Stomach (tissue), 8 donors: ENCODE measurements at regions not wholly inside any gene's neighbourhood (a gene's known extent, or its start where the extent isn't known, plus 50 kb on each side); places are given as distances from the start of the nearest gene placed in this dataset.

ENCODE experiments used
- DNase-seq, 2 donors: peaks; one replicate each; pipeline versions ENCODE4 v3.0.0 to v3.0.0-alpha.2; 2013 to 2019
- H3K27ac ChIP-seq, 5 donors: fragments of 200-600 bp in 4 of 5; sonication (generic) in 4 of 5; one replicate each; pipeline ENCODE4 v1.5.1; 2013 to 2019; ENCODE audit warnings: mild to moderate bottlenecking in 1 of 5, moderate library complexity in 1 of 5
- H3K27me3 ChIP-seq, 3 donors: fragments of 200-600 bp; sonication (generic); one replicate each; pipeline ENCODE4 v1.5.1; 2017 to 2019; ENCODE audit warnings: mixed run types in 1 of 3
- H3K36me3 ChIP-seq, 4 donors: fragments of 200-600 bp; sonication (generic); 1 replicate in 3 of 4; 2 replicates in 1 of 4; pipeline ENCODE4 v1.5.1; 2016 to 2019
- H3K4me1 ChIP-seq, 4 donors: fragments of 200-600 bp; sonication (generic); one replicate each; pipeline ENCODE4 v1.5.1; 2016 to 2019
- H3K4me3 ChIP-seq, 4 donors: fragments of 200-600 bp; sonication (generic) in 3 of 4; one replicate each; pipeline ENCODE4 v1.5.1; 2016 to 2019; ENCODE audit warnings: mild to moderate bottlenecking in 1 of 4
- H3K9me3 ChIP-seq, 4 donors: fragments of 200-600 bp; sonication (generic); one replicate each; pipeline ENCODE4 v1.5.1; 2016 to 2019
- EP300 ChIP-seq: sonication (generic); formaldehyde crosslinking; IDR thresholded peaks from one replicate; pipeline ENCODE4 v1.6.1; 2017; ENCODE audit warnings: antibody characterized with exemption
- POLR2A ChIP-seq, 4 donors: fragments of 450-650 bp; IDR thresholded peaks; one replicate each; pipeline ENCODE4 v1.6.1; 2016; ENCODE audit warnings: antibody characterized with exemption in 4 of 4, control low read depth in 2 of 4, mild to moderate bottlenecking in 1 of 4, moderate library complexity in 1 of 4
- POLR2AphosphoS5 ChIP-seq, 3 donors: sonication (generic); formaldehyde crosslinking; IDR thresholded peaks; one replicate each; pipeline ENCODE4 v1.6.1; 2016; ENCODE audit warnings: antibody characterized with exemption in 3 of 3
- WGBS, 5 donors: extraction: QIAGEN DNeasy Blood & Tissue Kit in 3 of 5; methylation state at CpG; one replicate each; pipeline versions ENCODE4 v1.1.5 to v1.1.7; 2013 to 2018; 5-methylcytosine and 5-hydroxymethylcytosine counted together
- intact Hi-C: fragments of 100-400 bp; cut with DNase I; formaldehyde crosslinking; loops from one replicate; pipeline ENCODE4 v1.15.1; 2023; ENCODE audit warnings: low total_unique reads
- TF ChIP-seq, protein P1 (sequence below), 7 experiments: fragments of 450-650 bp in 4 of 7; fragments of 200-600 bp in 3 of 7; sonication (generic) in 3 of 7; IDR thresholded peaks; one replicate each; pipeline ENCODE4 v1.5.1; 2016 to 2019; ENCODE audit warnings: antibody characterized with exemption in 7 of 7, control low read depth in 2 of 7, mild to moderate bottlenecking in 1 of 7
- donor health status: healthy with polysubstance abuse.
- donor health status: Bipolar disorder and iron deficiency.
- donor health status: healthy.

DNA sequence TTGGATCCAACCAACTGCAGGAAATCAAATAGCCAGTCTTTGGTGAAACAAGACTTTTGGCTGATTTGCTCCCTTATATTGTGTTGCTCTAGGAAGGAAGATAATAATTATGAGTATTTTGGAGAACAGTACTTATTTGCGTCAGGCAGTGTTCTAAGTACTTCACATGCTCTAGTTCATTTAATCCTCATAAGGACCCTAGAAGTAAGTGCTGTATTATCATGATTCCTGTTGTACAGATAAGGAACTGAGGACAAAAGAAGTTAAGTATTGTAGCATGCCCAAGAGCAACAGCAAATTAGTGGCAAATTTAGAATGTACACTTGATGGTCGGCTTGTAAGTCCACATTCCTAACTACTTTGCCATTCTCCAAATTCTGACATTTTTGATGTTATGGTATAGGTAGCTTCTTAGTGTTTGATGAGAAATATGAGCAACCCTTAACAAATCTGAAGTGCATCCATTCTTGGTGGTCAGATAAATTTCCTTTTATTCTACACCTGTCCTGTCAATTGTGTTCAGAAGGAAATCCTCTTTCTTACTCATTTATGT lies 72.0 kb downstream of the SPRY1 start:
- Histone ChIP-seq H3K27ac (no peak overlapping the region), H3K4me3 (no peak overlapping the region), H3K9me3 (no peaks in the 10 kb centered on the region), H3K4me1 (no peaks in the 10 kb centered on the region), H3K36me3 (no peaks in the 10 kb centered on the region), H3K27me3 (no peaks in the 10 kb centered on the region)
- WGBS, 5 donors = 44 to 69% (median 47%) methylated on average over 2 of the region's 2 CpGs
- TF ChIP-seq POLR2AphosphoS5 (IDR thresholded peaks at IDR 0.05) (no peak), POLR2A (IDR thresholded peaks at IDR 0.05) (no peak), EP300 (no peak)
- TF ChIP-seq, protein P1, sequence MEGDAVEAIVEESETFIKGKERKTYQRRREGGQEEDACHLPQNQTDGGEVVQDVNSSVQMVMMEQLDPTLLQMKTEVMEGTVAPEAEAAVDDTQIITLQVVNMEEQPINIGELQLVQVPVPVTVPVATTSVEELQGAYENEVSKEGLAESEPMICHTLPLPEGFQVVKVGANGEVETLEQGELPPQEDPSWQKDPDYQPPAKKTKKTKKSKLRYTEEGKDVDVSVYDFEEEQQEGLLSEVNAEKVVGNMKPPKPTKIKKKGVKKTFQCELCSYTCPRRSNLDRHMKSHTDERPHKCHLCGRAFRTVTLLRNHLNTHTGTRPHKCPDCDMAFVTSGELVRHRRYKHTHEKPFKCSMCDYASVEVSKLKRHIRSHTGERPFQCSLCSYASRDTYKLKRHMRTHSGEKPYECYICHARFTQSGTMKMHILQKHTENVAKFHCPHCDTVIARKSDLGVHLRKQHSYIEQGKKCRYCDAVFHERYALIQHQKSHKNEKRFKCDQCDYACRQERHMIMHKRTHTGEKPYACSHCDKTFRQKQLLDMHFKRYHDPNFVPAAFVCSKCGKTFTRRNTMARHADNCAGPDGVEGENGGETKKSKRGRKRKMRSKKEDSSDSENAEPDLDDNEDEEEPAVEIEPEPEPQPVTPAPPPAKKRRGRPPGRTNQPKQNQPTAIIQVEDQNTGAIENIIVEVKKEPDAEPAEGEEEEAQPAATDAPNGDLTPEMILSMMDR (IDR thresholded peaks at IDR 0.05) = no peak
- no peak for DNase-seq
- intact Hi-C loops = no loop called here

- no peaks in the 10 kb centered on the region for H3K27me3 ChIP-seq
- H3K27ac ChIP-seq = no peak overlapping the region
- TF ChIP-seq POLR2A (IDR thresholded peaks at IDR 0.05) (no peak), POLR2AphosphoS5 (IDR thresholded peaks at IDR 0.05) (no peak), EP300 (no peak)
- TF ChIP-seq, protein P1 (IDR thresholded peaks at IDR 0.05) = no peak
- no peaks in the 10 kb centered on the region for H3K36me3 ChIP-seq
- H3K9me3 ChIP-seq = no peaks in the 10 kb centered on the region
- DNase-seq = no peak
- intact Hi-C loops = no loop called here
- H3K4me1 ChIP-seq = no peaks in the 10 kb centered on the region
- no peak overlapping the region for H3K4me3 ChIP-seq
- 48 to 68% (median 58%) methylated on average over 3 of the region's 3 CpGs for WGBS, 5 donors
Measured at GRCh38 chr4:123469245-123469644, 72.7 kb downstream of the SPRY1 start.

- Histone ChIP-seq H3K27me3 (no peaks in the 10 kb centered on the region), H3K9me3 (no peaks in the 10 kb centered on the region), H3K4me3 (no peak overlapping the region), H3K4me1 (no peaks in the 10 kb centered on the region), H3K36me3 (no peaks in the 10 kb centered on the region), H3K27ac (no peak overlapping the region)
- no peak for TF ChIP-seq POLR2A (IDR thresholded peaks at IDR 0.05)
- TF ChIP-seq EP300 = no peak
- no peak for TF ChIP-seq POLR2AphosphoS5 (IDR thresholded peaks at IDR 0.05)
- TF ChIP-seq, protein P1 (IDR thresholded peaks at IDR 0.05) = no peak
- intact Hi-C loops = no loop called here
- WGBS, 5 donors = 76 to 100% (median 98%) methylated on average over 2 of the region's 2 CpGs
- DNase-seq = no peak
Measured at GRCh38 chr4:123469696-123470095, 73.1 kb downstream of the SPRY1 start.

- no peaks in the 10 kb centered on the region for H3K9me3 ChIP-seq
- TF ChIP-seq, protein P1 (IDR thresholded peaks at IDR 0.05) = no peak
- TF ChIP-seq POLR2A (IDR thresholded peaks at IDR 0.05) (no peak), EP300 (no peak)
- no peaks in the 10 kb centered on the region for H3K4me1 ChIP-seq
- H3K36me3 ChIP-seq = no peaks in the 10 kb centered on the region
- no peak overlapping the region for H3K4me3 ChIP-seq
- no peaks in the 10 kb centered on the region for H3K27me3 ChIP-seq
- 95 to 96% (median 95%) methylated on average over 2 of the region's 2 CpGs for WGBS, 5 donors
- no peak overlapping the region for H3K27ac ChIP-seq
- no peak for DNase-seq
- intact Hi-C loops = no loop called here
Measured at GRCh38 chr4:123470640-123471039, 74.0 kb downstream of the SPRY1 start.
